Caco-2 (cell line): ENCODE measurements at regions not wholly inside any gene's neighbourhood (a gene's known extent, or its start where the extent isn't known, plus 50 kb on each side); places are given as distances from the start of the nearest gene placed in this dataset.

Experiments
- BruUV-seq: library from RNA; stranded (reverse); fragments of 400-500 nt; replicated peaks from 2 replicates; lab custom pipeline; 2021; lab: Mats Ljungman, UMichigan
- CTCF ChIA-PET: fragments of 300-600 bp; sonication (Branson Sonifier 250); formaldehyde crosslinking; loops from one replicate; lab custom pipeline; 2022; ENCODE audit warnings: antibody characterized with exemption; lab: Charles Lee
- POLR2A ChIA-PET: fragments of 300-600 bp; sonication (Branson Sonifier 250); formaldehyde crosslinking; loops from one replicate; lab custom pipeline; 2022; ENCODE audit warnings: antibody characterized with exemption; lab: Charles Lee
- DNase-seq, 2 experiments: peaks; one replicate each; pipeline versions ENCODE4 v3.0.0 to v3.0.0-alpha.2; 2020 to 2022
- H3K27me3 ChIP-seq: replicated peaks from 2 replicates; pipeline ENCODE4 v1.6.0; 2011; ENCODE audit warnings: low read length; ENCODE audit not compliant: control insufficient read depth, insufficient read depth
- H3K36me3 ChIP-seq: 2 replicates; pipeline ENCODE4 v1.5.1; 2011; ENCODE audit warnings: low read length; ENCODE audit not compliant: control insufficient read depth, insufficient read depth
- H3K4me1 ChIP-seq: fragments of 250-450 bp; sonication (Bioruptor Pico); 2 replicates; pipeline ENCODE4 v1.5.1; 2020; ENCODE audit warnings: mild to moderate bottlenecking
- H3K4me3 ChIP-seq: 2 replicates; pipeline ENCODE4 v1.5.1; 2011; ENCODE audit warnings: low read depth, mild to moderate bottlenecking, control low read depth, low read length
- H3K9me3 ChIP-seq: fragments of 250-450 bp; sonication (Bioruptor Pico); 2 replicates; pipeline ENCODE4 v1.5.1; 2020; ENCODE audit warnings: mild to moderate bottlenecking, moderate library complexity
- H3K27ac Mint-ChIP-seq: one replicate; pipeline ENCODE4 v1.8.0; 2022; ENCODE audit warnings: mixed read lengths; ENCODE audit not compliant: unreplicated experiment
- H3K27me3 Mint-ChIP-seq: one replicate; pipeline ENCODE4 v1.8.0; 2022; ENCODE audit warnings: mixed read lengths; ENCODE audit not compliant: insufficient read depth, unreplicated experiment
- H3K36me3 Mint-ChIP-seq: one replicate; pipeline ENCODE4 v1.8.0; 2022; ENCODE audit warnings: mild to moderate bottlenecking, mixed read lengths; ENCODE audit not compliant: insufficient read depth, unreplicated experiment
- H3K4me1 Mint-ChIP-seq: one replicate; pipeline ENCODE4 v1.8.0; 2022; ENCODE audit warnings: low read depth, mixed read lengths; ENCODE audit not compliant: unreplicated experiment
- H3K4me3 Mint-ChIP-seq: one replicate; pipeline ENCODE4 v1.8.0; 2022; ENCODE audit warnings: mild to moderate bottlenecking, moderate library complexity, mixed read lengths; ENCODE audit not compliant: unreplicated experiment
- H3K9me3 Mint-ChIP-seq: one replicate; pipeline ENCODE4 v1.8.0; 2022; ENCODE audit warnings: mixed read lengths; ENCODE audit not compliant: unreplicated experiment
- intact Hi-C: fragments of 100-400 bp; cut with micrococcal nuclease; formaldehyde crosslinking; loops from one replicate; pipeline ENCODE4 v1.10.0; 2022; ENCODE audit not compliant: unreplicated experiment
- TF ChIP-seq, protein P1 (sequence below), 2 experiments: fragments of 200-600 bp in 1 of 2; IDR thresholded peaks; 1 replicate in 1 of 2; 2 replicates in 1 of 2; pipeline versions ENCODE4 v1.5.1 to v1.8.0; 2011 to 2022; ENCODE audit warnings: antibody characterized with exemption in 1 of 2, control low read depth in 1 of 2, inconsistent platforms in 1 of 2, low read depth in 1 of 2, low read length in 1 of 2, mild to moderate bottlenecking in 1 of 2, moderate library complexity in 1 of 2; ENCODE audit not compliant: insufficient read depth in 1 of 2, severe bottlenecking in 1 of 2, unreplicated experiment in 1 of 2

DNA sequence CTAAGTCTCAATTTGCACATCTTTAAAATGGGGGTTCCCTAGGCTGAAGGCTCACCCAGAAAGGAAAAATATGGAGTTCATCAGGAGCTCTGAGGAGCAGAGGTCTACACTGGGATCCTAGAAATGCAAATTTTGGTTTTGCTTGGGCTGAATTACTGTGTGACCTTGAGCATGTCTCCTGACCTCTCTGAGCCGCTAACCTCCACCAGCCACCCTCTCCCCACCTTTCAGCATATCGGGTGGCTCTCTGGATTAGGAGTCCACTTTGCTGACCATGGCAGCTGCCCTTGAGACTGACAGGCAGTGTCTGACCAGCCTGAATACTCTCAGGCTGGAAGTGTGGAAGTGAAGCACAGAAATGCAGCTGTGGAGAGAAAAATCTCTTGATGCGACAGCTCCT lies 165.9 kb upstream of the LRFN2 start:
- TF ChIP-seq, protein P1, sequence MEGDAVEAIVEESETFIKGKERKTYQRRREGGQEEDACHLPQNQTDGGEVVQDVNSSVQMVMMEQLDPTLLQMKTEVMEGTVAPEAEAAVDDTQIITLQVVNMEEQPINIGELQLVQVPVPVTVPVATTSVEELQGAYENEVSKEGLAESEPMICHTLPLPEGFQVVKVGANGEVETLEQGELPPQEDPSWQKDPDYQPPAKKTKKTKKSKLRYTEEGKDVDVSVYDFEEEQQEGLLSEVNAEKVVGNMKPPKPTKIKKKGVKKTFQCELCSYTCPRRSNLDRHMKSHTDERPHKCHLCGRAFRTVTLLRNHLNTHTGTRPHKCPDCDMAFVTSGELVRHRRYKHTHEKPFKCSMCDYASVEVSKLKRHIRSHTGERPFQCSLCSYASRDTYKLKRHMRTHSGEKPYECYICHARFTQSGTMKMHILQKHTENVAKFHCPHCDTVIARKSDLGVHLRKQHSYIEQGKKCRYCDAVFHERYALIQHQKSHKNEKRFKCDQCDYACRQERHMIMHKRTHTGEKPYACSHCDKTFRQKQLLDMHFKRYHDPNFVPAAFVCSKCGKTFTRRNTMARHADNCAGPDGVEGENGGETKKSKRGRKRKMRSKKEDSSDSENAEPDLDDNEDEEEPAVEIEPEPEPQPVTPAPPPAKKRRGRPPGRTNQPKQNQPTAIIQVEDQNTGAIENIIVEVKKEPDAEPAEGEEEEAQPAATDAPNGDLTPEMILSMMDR (IDR thresholded peaks at IDR 0.05; ENCODE audit: insufficient read depth in 1 of 2, low read depth in 1 of 2, low read length in 1 of 2, severe bottlenecking in 1 of 2, unreplicated experiment in 1 of 2), result no peak
- POLR2A ChIA-PET, result no interaction called here
- H3K4me3 ChIP-seq, result no peak overlapping the region
- no peaks in the 10 kb centered on the region for H3K4me1 Mint-ChIP-seq
- no peaks in the 10 kb centered on the region for H3K4me1 ChIP-seq
- H3K9me3 Mint-ChIP-seq, result no peaks in the 10 kb centered on the region
- no peak for DNase-seq
- no TSS peak for BruUV-seq
- H3K36me3 ChIP-seq, result no peaks in the 10 kb centered on the region
- H3K4me3 Mint-ChIP-seq, result no peak overlapping the region
- H3K27me3 ChIP-seq, result no peaks in the 10 kb centered on the region
- intact Hi-C loops, result no loop called here
- CTCF ChIA-PET, result no interaction called here
- H3K36me3 Mint-ChIP-seq, result no peaks in the 10 kb centered on the region
- H3K9me3 ChIP-seq, result no peaks in the 10 kb centered on the region
- no peak overlapping the region for H3K27ac Mint-ChIP-seq
- peaks cover 21% of the 10 kb centered on the region for H3K27me3 Mint-ChIP-seq

DNA sequence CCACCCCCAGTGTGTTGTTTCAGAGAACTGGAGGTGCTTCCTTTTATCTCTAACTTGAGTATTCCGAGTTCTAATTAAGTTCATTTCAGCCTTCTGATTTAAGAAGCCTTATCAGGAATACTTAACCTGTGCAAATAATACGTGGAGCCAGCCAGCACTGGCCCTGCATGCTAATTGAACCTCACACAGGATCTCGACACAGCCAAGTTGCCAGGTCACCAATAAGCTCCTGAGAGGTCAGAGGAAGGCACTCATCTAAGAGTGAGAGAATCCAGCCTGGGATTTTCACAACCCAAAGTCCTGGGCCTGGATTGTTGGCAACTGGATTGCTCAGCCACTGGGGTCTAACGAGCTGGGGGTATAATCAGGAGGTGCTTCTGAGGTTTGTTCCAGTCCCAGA lies 157.7 kb upstream of the LRFN2 start:
- Mint-ChIP-seq H3K27me3 (peaks cover 9% of the 10 kb centered on the region), H3K4me3 (no peak overlapping the region), H3K4me1 (no peaks in the 10 kb centered on the region), H3K27ac (no peak overlapping the region), H3K9me3 (no peaks in the 10 kb centered on the region), H3K36me3 (no peaks in the 10 kb centered on the region)
- intact Hi-C loops, result no loop called here
- Histone ChIP-seq H3K9me3 (no peaks in the 10 kb centered on the region), H3K27me3 (no peaks in the 10 kb centered on the region), H3K4me3 (no peak overlapping the region), H3K4me1 (peaks cover 5% of the 10 kb centered on the region; the same call in 1 of the 2 replicates), H3K36me3 (no peaks in the 10 kb centered on the region)
- ChIA-PET CTCF (no interaction called here), POLR2A (interaction anchor here (0.5 kb wide), 1 partner anchor 1590 kb away, joined by 10 read pairs; no protein-coding TSS in a partner anchor)
- no peak for DNase-seq
- TF ChIP-seq, protein P1 (IDR thresholded peaks at IDR 0.05; ENCODE audit: insufficient read depth in 1 of 2, low read depth in 1 of 2, low read length in 1 of 2, severe bottlenecking in 1 of 2, unreplicated experiment in 1 of 2), result no peak
- BruUV-seq, result no TSS peak

DNA sequence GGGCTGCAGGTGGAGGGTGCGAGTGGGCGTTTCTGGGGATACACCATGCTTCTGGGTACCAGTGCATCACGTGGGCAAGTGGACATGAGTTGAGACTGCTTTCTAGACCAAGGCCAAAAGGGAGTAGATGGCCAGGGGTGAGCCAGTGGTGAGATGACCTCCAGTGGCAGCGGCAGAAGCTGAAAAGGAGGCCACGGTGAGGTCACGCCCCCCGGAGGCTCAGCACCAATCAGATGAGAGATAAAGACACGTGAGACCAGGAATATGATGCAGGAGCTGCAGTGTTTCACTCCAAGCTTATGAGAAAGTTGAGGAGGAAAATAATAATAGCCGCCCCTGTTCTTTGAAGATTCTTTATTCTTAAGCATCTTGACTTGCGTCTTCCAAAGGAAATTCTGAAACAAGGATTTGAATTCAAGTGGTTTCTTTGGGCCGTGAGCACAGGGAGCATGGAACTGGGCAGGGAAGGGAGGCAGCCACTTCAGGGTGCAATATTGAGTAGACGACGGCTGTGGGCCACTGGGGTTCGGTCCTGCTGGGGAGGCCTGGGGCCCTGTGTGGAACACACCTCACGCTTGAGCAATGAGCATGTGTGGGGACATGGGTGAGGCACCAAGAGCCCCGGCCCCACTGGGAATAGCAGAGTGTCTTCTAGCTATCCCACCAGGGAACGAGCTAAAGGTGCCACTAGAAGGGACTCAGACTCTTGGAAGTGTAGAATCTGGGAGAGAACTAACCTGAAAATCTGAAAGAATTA lies 156.7 kb upstream of the LRFN2 start:
- ChIA-PET POLR2A (interaction anchor here (0.5 kb wide), 1 partner anchor 1589 kb away, joined by 10 read pairs; no protein-coding TSS in a partner anchor), CTCF (no interaction called here)
- no peak overlapping the region for H3K4me3 Mint-ChIP-seq
- Histone ChIP-seq H3K36me3 (no peaks in the 10 kb centered on the region), H3K4me3 (no peak overlapping the region), H3K27me3 (no peaks in the 10 kb centered on the region), H3K9me3 (no peaks in the 10 kb centered on the region), H3K4me1 (peaks cover 5% of the 10 kb centered on the region; the same call in 1 of the 2 replicates)
- BruUV-seq, result no TSS peak
- no peak overlapping the region for H3K27ac Mint-ChIP-seq
- no peak for DNase-seq
- H3K9me3 Mint-ChIP-seq, result no peaks in the 10 kb centered on the region
- TF ChIP-seq, protein P1 (IDR thresholded peaks at IDR 0.05; ENCODE audit: insufficient read depth in 1 of 2, low read depth in 1 of 2, low read length in 1 of 2, severe bottlenecking in 1 of 2, unreplicated experiment in 1 of 2), result no peak
- intact Hi-C loops, result no loop called here
- H3K36me3 Mint-ChIP-seq, result no peaks in the 10 kb centered on the region
- no peaks in the 10 kb centered on the region for H3K4me1 Mint-ChIP-seq
- peaks cover 6% of the 10 kb centered on the region for H3K27me3 Mint-ChIP-seq
